GM19043 (cell line): ENCODE measurements at regions not wholly inside any gene's neighbourhood (a gene's known extent, or its start where the extent isn't known, plus 50 kb on each side); places are given as distances from the start of the nearest gene placed in this dataset.

ENCODE experiments used
- ATAC-seq: cut with Tn5 transposase; IDR thresholded peaks from one replicate; pipeline ENCODE4 v1.9.1; 2021; ENCODE audit warnings: low read depth; ENCODE audit not compliant: unreplicated experiment

- ATAC-seq: no peak
These were observed 210.8 kb upstream of the C1orf174 start for GRCh38 chr1:4110888-4111287.

DNA sequence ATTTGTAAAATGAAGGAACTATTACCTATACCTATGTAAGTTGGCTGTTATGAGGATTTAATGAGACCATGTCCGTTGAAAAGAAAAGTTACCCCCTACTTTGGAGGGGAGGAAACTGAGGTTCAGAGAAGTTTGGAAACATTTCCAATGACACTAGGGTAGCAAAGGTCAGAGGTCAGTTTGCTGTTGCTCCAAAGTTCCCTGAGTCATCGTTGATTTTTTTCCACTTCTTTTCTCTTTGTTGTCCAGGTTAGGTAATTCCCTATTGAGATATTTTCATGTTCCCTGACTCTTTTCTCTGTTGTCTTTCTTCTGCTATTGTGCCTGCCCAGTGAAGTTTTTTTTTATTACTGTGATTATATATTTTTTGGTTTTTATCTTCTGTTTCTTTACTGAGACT is 213.8 kb upstream of the C1orf174 start:
- ATAC-seq: no peak

GRCh38 chr1:4115191-4115900 is 215.3 kb upstream of the C1orf174 start:
- no peak for ATAC-seq

GRCh38 chr1:4117196-4117595 is 217.1 kb upstream of the C1orf174 start:
- ATAC-seq: no peak

DNA sequence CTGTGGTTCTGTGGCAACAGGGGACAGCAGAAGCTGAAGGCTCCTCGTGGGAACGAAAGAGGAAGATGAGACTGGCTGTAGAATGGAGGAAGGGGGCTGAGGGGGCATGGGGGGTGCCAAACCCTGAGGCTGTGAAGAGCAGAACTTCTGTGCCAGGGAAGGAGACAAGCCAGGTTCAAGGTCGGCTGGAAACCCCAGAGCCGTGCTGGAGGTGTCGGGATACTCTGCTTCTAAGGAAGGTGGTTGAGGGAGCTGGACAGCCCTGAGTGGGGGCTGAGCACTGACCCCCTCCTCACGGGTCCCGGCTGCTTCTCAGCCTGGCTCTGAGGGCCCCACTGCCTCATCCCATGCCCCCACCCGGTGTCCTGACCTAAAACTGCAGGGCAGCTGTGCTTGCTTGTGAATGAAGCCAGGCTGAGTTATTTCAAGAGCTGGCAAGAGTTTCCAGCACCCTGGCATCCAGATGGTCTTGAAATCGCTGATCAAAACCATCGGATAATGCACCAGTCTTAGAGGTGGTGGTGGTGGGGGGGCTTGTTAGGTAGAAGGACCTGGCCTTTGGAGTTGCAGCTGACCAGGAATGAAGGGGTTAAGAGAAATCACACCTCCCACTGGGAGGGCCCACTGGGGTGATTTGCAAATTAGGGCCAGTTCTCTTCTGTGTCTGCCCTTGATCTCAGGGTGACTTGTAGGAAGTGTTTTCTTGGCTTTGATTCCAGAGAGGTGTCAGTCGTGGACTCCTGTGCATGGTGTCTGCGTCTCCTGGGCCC is 218.9 kb upstream of the C1orf174 start:
- ATAC-seq: no peak

DNA sequence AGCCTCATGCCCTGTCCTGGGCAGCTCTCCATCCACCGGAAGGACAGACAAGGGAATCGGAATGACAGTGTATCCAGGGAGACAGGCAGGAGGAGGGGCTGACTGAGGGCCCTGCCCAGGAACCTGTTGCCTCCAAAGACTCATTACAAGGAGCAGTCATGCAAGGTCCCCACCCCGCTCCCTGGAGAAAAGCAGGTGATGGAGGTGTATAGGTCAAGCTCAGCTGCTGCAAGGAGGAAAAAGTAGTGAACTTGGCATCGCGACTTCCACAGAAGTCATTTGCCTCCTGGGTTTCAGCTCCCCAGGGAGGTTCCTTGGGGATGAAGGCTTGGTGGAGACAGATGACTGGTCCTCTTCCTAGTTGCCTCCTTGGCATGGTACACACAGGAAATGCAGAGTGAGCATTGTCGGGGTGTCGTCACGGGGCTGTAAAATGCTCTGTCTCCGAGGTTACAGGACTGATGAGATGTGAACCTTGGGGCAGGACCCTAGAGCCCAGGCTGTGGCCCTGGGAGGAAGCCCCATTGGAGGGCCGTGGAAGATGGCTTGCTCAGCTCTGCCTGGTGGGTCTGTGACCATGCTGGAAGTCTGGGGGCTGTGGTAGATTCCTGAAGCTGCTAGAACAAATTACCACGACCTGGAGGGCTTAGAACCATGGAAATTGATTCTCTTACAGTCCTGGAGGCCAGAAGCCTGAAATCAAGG is 219.6 kb upstream of the C1orf174 start:
- no peak for ATAC-seq

- ATAC-seq: no peak
These were observed 220.7 kb upstream of the C1orf174 start for GRCh38 chr1:4120557-4121292.

- ATAC-seq: no peak
These were observed 221.2 kb upstream of the C1orf174 start for GRCh38 chr1:4121293-4121684.

- no peak for ATAC-seq
These were observed 221.9 kb upstream of the C1orf174 start for GRCh38 chr1:4121834-4122512.

DNA sequence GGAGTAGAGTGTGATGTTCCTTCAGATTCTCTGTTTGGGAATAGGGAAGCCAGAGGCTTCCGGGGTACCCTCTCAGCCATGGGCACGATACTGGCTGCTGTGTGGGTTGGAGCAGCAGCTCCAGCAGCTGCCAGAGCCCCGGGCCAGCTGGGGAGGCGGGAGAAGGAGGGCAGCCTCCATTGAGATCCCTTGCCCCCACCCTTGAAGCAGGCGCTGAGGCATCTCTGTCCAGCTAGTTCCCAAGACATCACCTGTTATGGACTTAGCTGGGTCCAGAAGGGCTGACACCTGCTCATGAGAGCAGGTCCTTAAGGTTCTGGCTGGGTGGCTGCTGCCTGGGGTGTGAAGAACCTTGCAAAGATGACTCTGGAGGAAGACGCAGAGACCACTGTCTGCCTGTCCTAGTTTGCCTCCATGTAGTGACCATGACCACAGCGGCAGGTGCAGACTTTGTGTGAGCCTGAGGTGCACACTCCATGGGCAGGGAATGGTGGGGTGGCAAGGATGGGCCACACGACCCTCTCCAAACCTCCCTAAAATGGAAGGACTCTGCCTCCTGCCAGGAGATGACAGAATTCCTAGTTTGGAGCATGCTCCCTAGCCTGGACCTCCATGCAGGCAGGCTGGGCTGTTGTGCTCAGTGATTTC is 222.6 kb upstream of the C1orf174 start:
- ATAC-seq: no peak

- no peak for ATAC-seq
These were observed 224.6 kb upstream of the C1orf174 start for GRCh38 chr1:4124631-4125145.

GRCh38 chr1:4126251-4126650 is 226.2 kb upstream of the C1orf174 start:
- no peak for ATAC-seq

GRCh38 chr1:4126731-4127591 is 226.9 kb upstream of the C1orf174 start:
- no peak for ATAC-seq

DNA sequence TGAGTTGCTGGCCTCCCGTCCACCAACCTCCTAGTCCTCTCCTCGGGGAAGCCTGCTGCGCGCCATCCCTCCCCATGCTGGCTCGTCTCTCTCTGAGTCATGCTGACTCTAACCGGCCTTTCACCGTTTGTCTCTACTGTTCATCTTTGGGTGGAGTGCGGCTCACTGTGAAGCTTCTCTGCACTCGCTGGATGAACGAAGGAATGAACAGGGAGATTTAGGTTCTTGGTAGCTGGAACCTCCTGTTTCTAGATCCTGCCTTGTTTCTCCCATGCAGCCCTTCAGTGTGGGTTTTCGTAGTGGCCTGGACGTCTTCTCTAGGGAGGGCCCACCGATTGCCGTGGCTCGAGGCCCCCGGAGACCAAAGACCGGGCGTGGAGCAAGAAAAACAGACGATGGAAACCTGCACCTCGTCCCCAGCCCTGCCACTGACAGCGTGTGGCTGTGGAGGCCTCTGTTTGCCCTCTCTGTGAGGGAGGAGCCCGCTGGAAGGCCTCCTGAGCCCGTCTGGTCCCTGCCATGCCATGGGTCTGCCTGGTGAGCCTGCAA is 227.6 kb upstream of the C1orf174 start:
- no peak for ATAC-seq

- no peak for ATAC-seq
These were observed 228.5 kb upstream of the C1orf174 start for GRCh38 chr1:4128616-4129015.

DNA sequence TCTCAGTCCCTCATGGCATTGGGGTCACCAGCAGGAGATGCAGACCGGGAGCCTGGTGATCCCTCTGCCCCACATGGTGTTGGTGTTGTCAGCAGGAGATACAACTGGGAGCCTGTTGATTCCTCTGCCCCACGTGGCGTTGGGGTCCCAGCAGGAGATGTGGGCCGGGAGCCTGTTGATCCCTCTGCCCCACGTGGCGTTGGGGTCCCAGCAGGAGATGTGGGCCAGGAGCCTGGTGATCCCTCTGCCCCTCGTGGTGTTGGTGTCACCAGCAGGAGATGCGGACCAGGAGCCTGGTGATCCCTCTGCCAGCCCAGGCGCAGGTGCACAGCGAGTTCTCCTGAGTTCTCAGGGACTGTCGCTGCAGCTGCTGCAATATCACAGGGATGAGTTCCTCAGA is 229.6 kb upstream of the C1orf174 start:
- ATAC-seq: no peak

- no peak for ATAC-seq
These were observed 230.0 kb upstream of the C1orf174 start for GRCh38 chr1:4130096-4130495.

DNA sequence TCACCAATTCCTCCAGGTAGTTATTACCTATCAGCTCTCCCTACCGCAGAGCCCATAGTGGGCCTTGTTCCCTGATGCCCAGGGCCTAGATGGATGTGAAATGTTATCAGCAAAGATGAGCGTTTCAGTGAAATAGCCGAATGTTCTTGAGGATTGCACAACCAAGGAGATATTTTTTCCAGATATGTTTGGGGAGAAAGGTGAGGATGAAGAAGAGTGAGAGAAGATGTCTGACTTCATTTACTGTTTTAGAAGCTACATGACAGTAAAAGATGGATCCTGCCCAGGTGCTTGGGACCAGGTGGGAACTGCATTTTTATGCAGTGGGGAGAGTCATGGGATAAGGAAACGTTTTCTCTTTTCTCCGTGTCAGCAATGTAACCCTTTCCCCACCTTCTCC is 231.7 kb upstream of the C1orf174 start:
- no peak for ATAC-seq
